H9 (cell line): ENCODE measurements at regions not wholly inside any gene's neighbourhood (a gene's known extent, or its start where the extent isn't known, plus 50 kb on each side); places are given as distances from the start of the nearest gene placed in this dataset.

Experiments used
- DNase-seq: peaks from one replicate; pipeline ENCODE4 v3.0.0-alpha.2; 2017
- H2AFZ ChIP-seq: one replicate; pipeline ENCODE4 v1.6.1; 2013; ENCODE audit warnings: mild to moderate bottlenecking, low read length, control low read depth, moderate library complexity
- H2AK5ac ChIP-seq: 2 replicates; pipeline ENCODE4 v1.6.1; 2013; ENCODE audit warnings: low read length, control low read depth, mixed read lengths; ENCODE audit not compliant: insufficient read length
- H2BK120ac ChIP-seq: one replicate; pipeline ENCODE4 v1.6.1; 2013; ENCODE audit warnings: low read depth, mild to moderate bottlenecking, low read length, control low read depth, inconsistent platforms; ENCODE audit not compliant: poor library complexity, severe bottlenecking
- H2BK12ac ChIP-seq: 2 replicates; pipeline ENCODE4 v1.6.1; 2013; ENCODE audit warnings: low read length, control low read depth, mixed read lengths, low read depth; ENCODE audit not compliant: insufficient read length
- H2BK15ac ChIP-seq: 2 replicates; pipeline ENCODE4 v1.6.1; 2013; ENCODE audit warnings: low read depth, low read length, control low read depth
- H2BK20ac ChIP-seq: one replicate; pipeline ENCODE4 v1.6.1; 2013; ENCODE audit warnings: low read depth, mild to moderate bottlenecking, low read length, control low read depth, inconsistent platforms; ENCODE audit not compliant: poor library complexity, severe bottlenecking
- H2BK5ac ChIP-seq: 2 replicates; pipeline ENCODE4 v1.6.1; 2013; ENCODE audit warnings: low read length, control low read depth, mixed read lengths; ENCODE audit not compliant: insufficient read length
- H3K14ac ChIP-seq: 2 replicates; pipeline ENCODE4 v1.6.1; 2013; ENCODE audit warnings: low read length, control low read depth; ENCODE audit not compliant: insufficient read depth
- H3K18ac ChIP-seq: 2 replicates; pipeline ENCODE4 v1.6.1; 2013; ENCODE audit warnings: low read depth, mild to moderate bottlenecking, mixed read lengths, low read length, control low read depth; ENCODE audit not compliant: insufficient read length
- H3K23ac ChIP-seq: 2 replicates; pipeline ENCODE4 v1.6.1; 2013; ENCODE audit warnings: low read length, control low read depth, mixed read lengths, low read depth; ENCODE audit not compliant: insufficient read length
- H3K23me2 ChIP-seq: 2 replicates; pipeline ENCODE4 v1.6.1; 2013; ENCODE audit warnings: low read depth, mild to moderate bottlenecking, mixed read lengths, low read length, control low read depth; ENCODE audit not compliant: insufficient read length, poor library complexity, severe bottlenecking
- H3K27ac ChIP-seq: 2 replicates; pipeline ENCODE4 v1.5.1; 2013; ENCODE audit warnings: low read length, control low read depth, mixed read lengths, low read depth; ENCODE audit not compliant: insufficient read length
- H3K27me3 ChIP-seq: 2 replicates; pipeline ENCODE4 v1.6.1; 2013; ENCODE audit warnings: low read length, control low read depth, inconsistent platforms; ENCODE audit not compliant: insufficient read depth
- H3K4ac ChIP-seq: 2 replicates; pipeline ENCODE4 v1.6.1; 2013; ENCODE audit warnings: low read depth, mild to moderate bottlenecking, control low read depth, inconsistent platforms, low read length, moderate library complexity
- H3K4me1 ChIP-seq: 2 replicates; pipeline ENCODE4 v1.6.1; 2013; ENCODE audit warnings: low read length, control low read depth, inconsistent platforms; ENCODE audit not compliant: insufficient read depth
- H3K4me2 ChIP-seq: 2 replicates; pipeline ENCODE4 v1.6.1; 2013; ENCODE audit warnings: low read length, control low read depth, mixed read lengths; ENCODE audit not compliant: insufficient read length, insufficient read depth
- H3K56ac ChIP-seq: 2 replicates; pipeline ENCODE4 v1.6.1; 2013; ENCODE audit warnings: low read depth, mild to moderate bottlenecking, mixed read lengths, low read length, control low read depth; ENCODE audit not compliant: insufficient read length
- H3K79me1 ChIP-seq: 2 replicates; pipeline ENCODE4 v1.6.1; 2013; ENCODE audit warnings: low read depth, mild to moderate bottlenecking, moderate library complexity, low read length, control low read depth, inconsistent platforms; ENCODE audit not compliant: insufficient read depth, poor library complexity, severe bottlenecking
- H3K79me2 ChIP-seq: 2 replicates; pipeline ENCODE4 v1.6.1; 2013; ENCODE audit warnings: low read length, control low read depth, inconsistent platforms; ENCODE audit not compliant: insufficient read depth
- H3K9ac ChIP-seq: 2 replicates; pipeline ENCODE4 v1.6.1; 2013; ENCODE audit warnings: low read length, control low read depth, mixed read lengths; ENCODE audit not compliant: insufficient read length; ENCODE audit errors: extremely low read depth
- H3K9me3 ChIP-seq: one replicate; pipeline ENCODE4 v1.6.1; 2013; ENCODE audit warnings: low read depth, low read length, inconsistent platforms; ENCODE audit not compliant: control insufficient read depth
- H3T11ph ChIP-seq: one replicate; pipeline ENCODE4 v1.6.1; 2013; ENCODE audit warnings: mild to moderate bottlenecking, low read length, control low read depth, inconsistent platforms
- H4K20me1 ChIP-seq: one replicate; pipeline ENCODE4 v1.6.1; 2013; ENCODE audit not compliant: control insufficient read depth, insufficient read length, insufficient read depth
- H4K5ac ChIP-seq: 2 replicates; pipeline ENCODE4 v1.6.1; 2013; ENCODE audit warnings: low read depth, mild to moderate bottlenecking, mixed read lengths, low read length, control low read depth; ENCODE audit not compliant: insufficient read length
- H4K8ac ChIP-seq: replicated peaks from 2 replicates; pipeline ENCODE4 v1.6.1; 2013; ENCODE audit warnings: low read length, control low read depth, mixed read lengths, low read depth; ENCODE audit not compliant: insufficient read length
- H4K91ac ChIP-seq: 2 replicates; pipeline ENCODE4 v1.6.1; 2013; ENCODE audit warnings: low read depth, mild to moderate bottlenecking, moderate library complexity, mixed read lengths, low read length, control low read depth; ENCODE audit not compliant: insufficient read length
- H3K27ac Mint-ChIP-seq, 3 experiments: 2 replicates in 2 of 3; 3 replicates in 1 of 3; pipeline ENCODE4 v1.8.0; 2020 to 2021; ENCODE audit warnings: mixed read lengths in 3 of 3, mild to moderate bottlenecking in 1 of 3, moderate library complexity in 1 of 3
- H3K27me3 Mint-ChIP-seq: 2 replicates; pipeline ENCODE4 v1.8.0; 2021; ENCODE audit warnings: low read depth, mild to moderate bottlenecking, moderate library complexity, mixed read lengths
- H3K36me3 Mint-ChIP-seq, 3 experiments: 2 replicates in 2 of 3; 3 replicates in 1 of 3; pipeline ENCODE4 v1.8.0; 2020 to 2021; ENCODE audit warnings: low read depth in 3 of 3, mixed read lengths in 3 of 3; ENCODE audit not compliant: insufficient read depth in 1 of 3
- H3K4me1 Mint-ChIP-seq, 2 experiments: 2 replicates each; pipeline ENCODE4 v1.8.0; 2020; ENCODE audit warnings: mixed read lengths in 2 of 2
- H3K4me3 Mint-ChIP-seq, 2 experiments: 2 replicates in 1 of 2; 3 replicates in 1 of 2; pipeline ENCODE4 v1.8.0; 2020 to 2021; ENCODE audit warnings: mild to moderate bottlenecking in 2 of 2, mixed read lengths in 2 of 2, moderate library complexity in 1 of 2
- H3K9me3 Mint-ChIP-seq, 2 experiments: 2 replicates in 1 of 2; 3 replicates in 1 of 2; pipeline ENCODE4 v1.8.0; 2020; ENCODE audit warnings: mild to moderate bottlenecking in 2 of 2, mixed read lengths in 2 of 2, moderate library complexity in 1 of 2
- CTCF ChIP-seq: fragments of 200-600 bp; sonication (generic); conservative IDR thresholded peaks from 3 replicates; pipeline ENCODE4 v1.8.0; 2021; ENCODE audit warnings: antibody characterized with exemption, mild to moderate bottlenecking
- WGBS: extraction: QIAGEN DNeasy Blood & Tissue Kit; methylation state at CpG from one replicate; pipeline ENCODE4 v1.1.7; 2013; ENCODE audit warnings: missing lambda C conversion rate, low lambda C conversion rate, mixed read lengths; ENCODE audit not compliant: insufficient read length; ENCODE audit errors: extremely low coverage; 5-methylcytosine and 5-hydroxymethylcytosine counted together

GRCh38 chr11:28539239-28540030 is 431.2 kb downstream of the METTL15 start:
- Histone ChIP-seq H2AK5ac (no peak overlapping the region), H3K14ac (no peak overlapping the region), H3K27ac (no peak overlapping the region), H3K9ac (no peak overlapping the region), H3K23me2 (no peaks in the 10 kb centered on the region), H2BK12ac (no peak overlapping the region), H4K5ac (no peak overlapping the region), H3K4me2 (no peak overlapping the region), H2AFZ (no peak overlapping the region), H3T11ph (no peak overlapping the region), H3K18ac (no peak overlapping the region), H4K20me1 (no peaks in the 10 kb centered on the region), H4K91ac (no peak overlapping the region), H2BK5ac (no peak overlapping the region), H3K79me1 (no peaks in the 10 kb centered on the region), H2BK15ac (no peak overlapping the region), H3K4ac (no peak overlapping the region), H3K4me1 (no peaks in the 10 kb centered on the region), H2BK20ac (no peak overlapping the region), H3K9me3 (no peaks in the 10 kb centered on the region), H2BK120ac (no peak overlapping the region), H4K8ac (no peak overlapping the region), H3K56ac (no peak overlapping the region), H3K79me2 (no peaks in the 10 kb centered on the region), H3K23ac (no peak overlapping the region), H3K27me3 (no peaks in the 10 kb centered on the region; the same call in 1 of the 2 replicates)
- WGBS = no CpG with 5 or more reads among the region's 2 CpGs
- H3K9me3 Mint-ChIP-seq = no peaks in the 10 kb centered on the region
- no peak for DNase-seq
- no peaks in the 10 kb centered on the region for H3K36me3 Mint-ChIP-seq
- no peak overlapping the region for H3K4me3 Mint-ChIP-seq
- peaks cover 3 to 5% of the 10 kb centered on the region in 2 experiments; a peak in 1 of 4 replicates for H3K4me1 Mint-ChIP-seq
- H3K27me3 Mint-ChIP-seq = no peaks in the 10 kb centered on the region
- TF ChIP-seq CTCF = no peak
- H3K27ac Mint-ChIP-seq = no peak overlapping the region; a peak in 1 of 7 replicates
